Colonic mucosa (tissue), 4 donors: ENCODE measurements at regions not wholly inside any gene's neighbourhood (a gene's known extent, or its start where the extent isn't known, plus 50 kb on each side); places are given as distances from the start of the nearest gene placed in this dataset.

Experiments used
- DNase-seq: peaks from one replicate; pipeline ENCODE4 v3.0.0-alpha.2; 2020
- H3K27ac ChIP-seq: fragments of 200-600 bp; one replicate; pipeline ENCODE4 v1.8.0; 2021
- H3K27me3 ChIP-seq: fragments of 200-600 bp; one replicate; pipeline ENCODE4 v1.8.0; 2021
- H3K36me3 ChIP-seq: fragments of 200-600 bp; one replicate; pipeline ENCODE4 v1.8.0; 2021
- H3K4me1 ChIP-seq: fragments of 200-600 bp; one replicate; pipeline ENCODE4 v1.8.0; 2021; ENCODE audit warnings: mild to moderate bottlenecking
- H3K4me3 ChIP-seq: fragments of 200-600 bp; one replicate; pipeline ENCODE4 v1.8.0; 2021
- H3K9ac ChIP-seq, 2 donors: one replicate each; pipeline ENCODE4 v1.7.0; 2013; ENCODE audit warnings: control low read depth in 2 of 2, low read depth in 2 of 2, low read length in 2 of 2
- H3K9me3 ChIP-seq: fragments of 200-600 bp; one replicate; pipeline ENCODE4 v1.8.0; 2021
- CTCF ChIP-seq: fragments of 200-600 bp; IDR thresholded peaks from one replicate; pipeline ENCODE4 v1.8.0; 2022; ENCODE audit warnings: antibody characterized with exemption, mild to moderate bottlenecking
- intact Hi-C: fragments of 100-400 bp; cut with DNase I; formaldehyde crosslinking; loops from one replicate; pipeline ENCODE4 v1.14.1; 2022
- donor health status: healthy.
- donor health status: DM: no; HTN: no; CAD: no.
- donor health status: DM: no; HTN: no; CAD: no.

- H3K9ac ChIP-seq, result no peak overlapping the region
These were observed 169.9 kb upstream of the NOCT start for GRCh38 chr4:138845664-138846063.

GRCh38 chr4:138845054-138845453 is 170.5 kb upstream of the NOCT start:
- TF ChIP-seq CTCF, result no peak
- H3K9me3 ChIP-seq, result no peaks in the 10 kb centered on the region
- no peaks in the 10 kb centered on the region for H3K36me3 ChIP-seq
- no peaks in the 10 kb centered on the region for H3K27me3 ChIP-seq
- no peak overlapping the region for H3K9ac ChIP-seq
- intact Hi-C loops, result no loop called here
- H3K4me1 ChIP-seq, result no peaks in the 10 kb centered on the region
- no peak overlapping the region for H3K27ac ChIP-seq
- DNase-seq, result no peak
- no peak overlapping the region for H3K4me3 ChIP-seq

More at GRCh38 chr4:138845664-138846063, 169.9 kb upstream of the NOCT start:
- no peaks in the 10 kb centered on the region for H3K9me3 ChIP-seq
- no peak for DNase-seq
- intact Hi-C loops, result no loop called here
- no peak for TF ChIP-seq CTCF
- H3K4me3 ChIP-seq, result no peak overlapping the region
- no peaks in the 10 kb centered on the region for H3K4me1 ChIP-seq
- no peaks in the 10 kb centered on the region for H3K36me3 ChIP-seq
- H3K27ac ChIP-seq, result no peak overlapping the region
- H3K27me3 ChIP-seq, result no peaks in the 10 kb centered on the region

- Histone ChIP-seq H3K4me1 (no peaks in the 10 kb centered on the region), H3K27me3 (no peaks in the 10 kb centered on the region), H3K27ac (no peak overlapping the region), H3K9me3 (no peaks in the 10 kb centered on the region), H3K36me3 (no peaks in the 10 kb centered on the region), H3K4me3 (no peak overlapping the region), H3K9ac (no peak overlapping the region)
- intact Hi-C loops, result no loop called here
- no peak for TF ChIP-seq CTCF
- DNase-seq, result no peak
These were observed 172.0 kb upstream of the NOCT start for GRCh38 chr4:138843616-138844015.

- Histone ChIP-seq H3K4me3 (no peak overlapping the region), H3K9me3 (no peaks in the 10 kb centered on the region), H3K27ac (no peak overlapping the region), H3K36me3 (no peaks in the 10 kb centered on the region), H3K27me3 (no peaks in the 10 kb centered on the region), H3K4me1 (no peaks in the 10 kb centered on the region), H3K9ac (no peak overlapping the region)
- no peak for DNase-seq
- intact Hi-C loops, result no loop called here
- no peak for TF ChIP-seq CTCF
These were observed 174.2 kb upstream of the NOCT start for GRCh38 chr4:138841343-138841742.

GRCh38 chr4:138838251-138838650 is 177.3 kb upstream of the NOCT start:
- no peak for DNase-seq
- no peaks in the 10 kb centered on the region for H3K4me1 ChIP-seq
- H3K36me3 ChIP-seq, result no peaks in the 10 kb centered on the region
- no peaks in the 10 kb centered on the region for H3K9me3 ChIP-seq
- no peak overlapping the region for H3K27ac ChIP-seq
- intact Hi-C loops, result no loop called here
- H3K9ac ChIP-seq, result no peak overlapping the region
- no peaks in the 10 kb centered on the region for H3K27me3 ChIP-seq
- no peak overlapping the region for H3K4me3 ChIP-seq
- no peak for TF ChIP-seq CTCF
